Common myeloid progenitor, CD34-positive (primary cell): ENCODE measurements at regions not wholly inside any gene's neighbourhood (a gene's known extent, or its start where the extent isn't known, plus 50 kb on each side); places are given as distances from the start of the nearest gene placed in this dataset.

Experiments
- CTCF ChIA-PET: fragments of 350-600 bp; sonication (Branson Sonifier 250); formaldehyde crosslinking; loops from one replicate; lab custom pipeline; 2021; ENCODE audit warnings: antibody characterized with exemption; lab: Charles Lee
- POLR2A ChIA-PET: fragments of 350-600 bp; sonication (Branson Sonifier 250); formaldehyde crosslinking; loops from one replicate; lab custom pipeline; 2021; ENCODE audit warnings: antibody characterized with exemption; lab: Charles Lee
- DNase-seq, 3 donors: peaks; one replicate each; pipeline versions ENCODE4 v3.0.0 to v3.0.0-alpha.2; 2013
- H3K27ac ChIP-seq, 2 experiments: 1 replicate in 1 of 2; 2 replicates in 1 of 2; pipeline ENCODE4 v1.7.0; 2013; ENCODE audit warnings: inconsistent platforms in 2 of 2, low read length in 2 of 2, mild to moderate bottlenecking in 2 of 2, low read depth in 1 of 2, moderate library complexity in 1 of 2; ENCODE audit not compliant: severe bottlenecking in 2 of 2, insufficient read depth in 1 of 2, poor library complexity in 1 of 2
- H3K27me3 ChIP-seq, 5 experiments: replicated peaks in 2 of 5; 1 replicate in 3 of 5; 2 replicates in 2 of 5; pipeline versions ENCODE4 v1.6.1 to v1.7.0; 2013; ENCODE audit warnings: low read length in 4 of 5, mild to moderate bottlenecking in 2 of 5, moderate library complexity in 2 of 5, inconsistent platforms in 1 of 5; ENCODE audit not compliant: insufficient read depth in 5 of 5, control insufficient read depth in 4 of 5
- H3K36me3 ChIP-seq, 4 experiments: 1 replicate in 2 of 4; 2 replicates in 2 of 4; pipeline versions ENCODE4 v1.6.1 to v1.7.0; 2013; ENCODE audit warnings: low read length in 3 of 4, control low read depth in 1 of 4, mild to moderate bottlenecking in 1 of 4; ENCODE audit not compliant: control insufficient read depth in 4 of 4, insufficient read depth in 4 of 4
- H3K4me1 ChIP-seq, 4 experiments: 1 replicate in 3 of 4; 2 replicates in 1 of 4; pipeline versions ENCODE4 v1.6.1 to v1.7.1; 2013; ENCODE audit warnings: low read length in 3 of 4, mild to moderate bottlenecking in 3 of 4, control low read depth in 1 of 4, inconsistent platforms in 1 of 4, moderate library complexity in 1 of 4; ENCODE audit not compliant: control insufficient read depth in 4 of 4, insufficient read depth in 4 of 4; ENCODE audit errors: control extremely low read depth in 1 of 4
- H3K4me3 ChIP-seq, 7 experiments: 1 replicate in 4 of 7; 2 replicates in 3 of 7; pipeline versions ENCODE4 v1.5.1 to v1.7.0; 2013; ENCODE audit warnings: mild to moderate bottlenecking in 7 of 7, low read length in 6 of 7, moderate library complexity in 6 of 7, inconsistent platforms in 2 of 7, low read depth in 2 of 7, control low read depth in 1 of 7; ENCODE audit not compliant: insufficient read depth in 4 of 7, control insufficient read depth in 1 of 7; ENCODE audit errors: extremely low read depth in 1 of 7
- H3K9me3 ChIP-seq, 5 experiments: 1 replicate in 4 of 5; 2 replicates in 1 of 5; pipeline versions ENCODE4 v1.6.1 to v1.7.1; 2013; ENCODE audit warnings: low read length in 4 of 5, mild to moderate bottlenecking in 2 of 5, inconsistent platforms in 1 of 5, low read depth in 1 of 5, moderate library complexity in 1 of 5; ENCODE audit not compliant: control insufficient read depth in 4 of 5, insufficient read depth in 2 of 5; ENCODE audit errors: control extremely low read depth in 1 of 5
- WGBS: methylation state at CpG from one replicate; pipeline ENCODE4 v1.1.5; 2013; ENCODE audit not compliant: insufficient coverage; 5-methylcytosine and 5-hydroxymethylcytosine counted together

DNA sequence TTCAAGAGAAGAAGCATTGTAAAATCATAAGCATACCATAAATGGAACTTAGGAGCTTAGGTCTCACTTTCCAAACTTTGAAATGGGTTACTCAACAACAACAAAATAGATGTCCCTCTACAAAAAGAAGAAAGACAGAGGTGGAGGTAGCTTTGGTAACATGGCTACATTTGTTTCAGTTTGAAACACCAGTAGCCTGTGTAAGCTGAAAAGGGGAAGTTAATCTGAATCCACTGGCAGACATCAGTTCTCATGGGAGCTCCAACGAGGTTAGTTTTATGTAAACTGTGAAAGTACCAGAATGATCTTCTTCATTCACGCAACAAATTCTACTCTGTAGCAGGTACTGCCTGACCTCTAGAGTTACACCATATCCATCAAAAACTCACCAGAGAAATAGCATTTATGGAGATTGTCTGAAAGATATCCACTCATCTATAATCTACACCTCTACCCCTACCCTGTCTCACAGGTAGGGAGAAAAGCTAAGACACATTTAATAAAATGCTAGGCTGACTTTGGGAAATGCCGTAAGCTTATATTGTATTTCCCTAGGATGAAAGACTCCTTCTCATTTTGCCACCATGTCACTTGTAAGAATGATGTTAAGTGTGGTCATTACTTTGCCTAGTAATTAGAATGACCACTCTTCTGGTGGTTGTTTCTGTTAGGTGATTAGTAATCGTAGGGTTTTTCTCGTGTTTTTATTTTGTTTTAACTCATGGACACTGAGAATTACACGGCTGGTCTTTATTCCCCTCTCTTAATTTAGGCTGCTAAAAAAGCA lies 224.1 kb downstream of the ASCL1 start:
- no peaks in the 10 kb centered on the region for H3K9me3 ChIP-seq
- no peaks in the 10 kb centered on the region for H3K27me3 ChIP-seq
- no CpG with 5 or more reads among the region's 6 CpGs for WGBS
- ChIA-PET CTCF (no interaction called here), POLR2A (no interaction called here)
- no peak overlapping the region for H3K4me3 ChIP-seq
- H3K4me1 ChIP-seq = no peaks in the 10 kb centered on the region
- no peaks in the 10 kb centered on the region for H3K36me3 ChIP-seq
- no peak overlapping the region for H3K27ac ChIP-seq
- no peak for DNase-seq

DNA sequence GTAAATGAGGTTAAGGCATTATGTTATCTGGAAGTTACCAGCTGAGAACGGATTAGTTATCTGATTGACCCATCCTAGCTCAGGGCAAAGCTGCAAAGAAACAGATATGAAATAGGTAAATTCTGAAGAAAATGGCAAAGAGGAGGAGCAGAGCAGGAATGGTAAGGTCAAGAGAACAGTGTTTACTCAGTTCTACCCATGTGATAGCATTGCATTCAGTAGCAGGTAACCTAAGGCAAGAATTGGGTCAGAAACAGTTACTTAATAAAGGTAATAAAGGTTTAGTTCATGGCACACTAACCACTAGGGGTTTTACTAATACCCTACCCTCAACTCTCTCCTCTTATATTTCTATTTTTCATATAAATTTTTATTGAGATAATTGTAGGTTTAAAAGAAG lies 224.8 kb downstream of the ASCL1 start:
- no peak overlapping the region for H3K27ac ChIP-seq
- POLR2A ChIA-PET = no interaction called here
- H3K36me3 ChIP-seq = no peaks in the 10 kb centered on the region
- 90% methylated on average over 1 of the region's 1 CpG for WGBS
- H3K4me1 ChIP-seq = no peaks in the 10 kb centered on the region
- CTCF ChIA-PET = no interaction called here
- no peaks in the 10 kb centered on the region for H3K27me3 ChIP-seq
- H3K4me3 ChIP-seq = no peak overlapping the region
- H3K9me3 ChIP-seq = peaks cover 0 to 1% (median 0%) of the 10 kb centered on the region in 5 experiments
- no peak for DNase-seq

DNA sequence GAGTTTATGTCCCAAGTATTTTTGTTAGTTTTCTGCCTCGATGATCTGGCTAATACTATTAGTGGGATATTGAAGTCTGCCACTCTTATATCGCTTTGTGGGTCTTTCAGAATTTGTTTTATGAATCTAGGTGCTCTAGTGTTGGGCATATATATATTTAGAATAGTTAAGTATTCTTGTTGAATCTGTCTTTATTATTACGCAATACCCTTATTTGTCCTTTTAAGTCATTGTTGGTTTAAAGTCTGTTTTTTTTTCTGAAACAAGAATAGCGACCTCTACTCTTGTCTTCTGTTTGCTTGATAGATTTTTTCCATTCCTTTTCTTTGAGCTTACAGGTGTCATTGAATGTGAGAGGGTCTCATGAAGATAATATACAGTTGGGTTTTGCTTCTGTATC lies 239.0 kb downstream of the ASCL1 start:
- WGBS = no CpG with 5 or more reads among the region's 4 CpGs
- DNase-seq = no peak
- Histone ChIP-seq H3K9me3 (peaks cover 0 to 9% (median 3%) of the 10 kb centered on the region in 5 experiments), H3K27me3 (no peaks in the 10 kb centered on the region), H3K36me3 (no peaks in the 10 kb centered on the region), H3K27ac (no peak overlapping the region), H3K4me3 (no peak overlapping the region), H3K4me1 (no peaks in the 10 kb centered on the region)
- POLR2A ChIA-PET = no interaction called here
- CTCF ChIA-PET = no interaction called here

GRCh38 chr12:103197725-103198388 lies 240.4 kb downstream of the ASCL1 start:
- DNase-seq = no peak
- H3K36me3 ChIP-seq = no peaks in the 10 kb centered on the region
- no peak overlapping the region for H3K27ac ChIP-seq
- ChIA-PET CTCF (interaction anchor here (0.9 kb wide), 1 partner anchor 14 kb away, joined by 3 read pairs; no protein-coding TSS in a partner anchor), POLR2A (no interaction called here)
- no peak overlapping the region for H3K4me3 ChIP-seq
- H3K9me3 ChIP-seq = peaks cover 0 to 6% (median 3%) of the 10 kb centered on the region in 5 experiments
- no peaks in the 10 kb centered on the region for H3K4me1 ChIP-seq
- WGBS = 100% methylated on average over 1 of the region's 3 CpGs
- no peaks in the 10 kb centered on the region for H3K27me3 ChIP-seq

GRCh38 chr12:103198499-103198898 lies 241.0 kb downstream of the ASCL1 start:
- 62% methylated on average over 2 of the region's 2 CpGs for WGBS

GRCh38 chr12:103205906-103206305 lies 248.4 kb downstream of the ASCL1 start:
- CTCF ChIA-PET = no interaction called here
- Histone ChIP-seq H3K27ac (no peak overlapping the region), H3K4me3 (no peak overlapping the region), H3K36me3 (no peaks in the 10 kb centered on the region), H3K9me3 (no peaks in the 10 kb centered on the region), H3K27me3 (no peaks in the 10 kb centered on the region), H3K4me1 (no peaks in the 10 kb centered on the region)
- POLR2A ChIA-PET = no interaction called here
- WGBS = no CpG with 5 or more reads among the region's 3 CpGs
- no peak for DNase-seq

More at GRCh38 chr12:103198499-103198898, 241.0 kb downstream of the ASCL1 start:
- ChIA-PET CTCF (no interaction called here), POLR2A (no interaction called here)
- Histone ChIP-seq H3K36me3 (no peaks in the 10 kb centered on the region), H3K27ac (no peak overlapping the region), H3K27me3 (no peaks in the 10 kb centered on the region), H3K4me3 (no peak overlapping the region), H3K9me3 (peaks cover 0 to 6% (median 3%) of the 10 kb centered on the region in 5 experiments), H3K4me1 (no peaks in the 10 kb centered on the region)
- no peak for DNase-seq

- POLR2A ChIA-PET = no interaction called here
- 14% methylated on average over 3 of the region's 6 CpGs for WGBS
- H3K27ac ChIP-seq = no peak overlapping the region
- no peak overlapping the region for H3K4me3 ChIP-seq
- no peaks in the 10 kb centered on the region for H3K9me3 ChIP-seq
- H3K36me3 ChIP-seq = no peaks in the 10 kb centered on the region
- CTCF ChIA-PET = no interaction called here
- DNase-seq = no peak
- H3K27me3 ChIP-seq = no peaks in the 10 kb centered on the region
- H3K4me1 ChIP-seq = no peaks in the 10 kb centered on the region
Measured at GRCh38 chr12:103207936-103208335, 250.5 kb downstream of the ASCL1 start.
